A673 (cell line): ENCODE measurements at regions not wholly inside any gene's neighbourhood (a gene's known extent, or its start where the extent isn't known, plus 50 kb on each side); places are given as distances from the start of the nearest gene placed in this dataset.

Source experiments
- EZH2 ChIP-seq: fragments of 200-600 bp; sonication (generic); IDR thresholded peaks from 2 replicates; pipeline ENCODE4 v1.6.1; 2017; ENCODE audit warnings: borderline replicate concordance, low read depth, mild to moderate bottlenecking, mixed read lengths, antibody characterized with exemption, low read length; ENCODE audit not compliant: poor library complexity, severe bottlenecking
- TF ChIP-seq, protein P1 (sequence below): fragments of 300-800, 200-600 bp; sonication (generic); conservative IDR thresholded peaks from 2 replicates; pipeline ENCODE4 v1.5.1; 2017; ENCODE audit warnings: low read depth, mild to moderate bottlenecking, antibody characterized with exemption, low read length, moderate library complexity, mixed read lengths

DNA sequence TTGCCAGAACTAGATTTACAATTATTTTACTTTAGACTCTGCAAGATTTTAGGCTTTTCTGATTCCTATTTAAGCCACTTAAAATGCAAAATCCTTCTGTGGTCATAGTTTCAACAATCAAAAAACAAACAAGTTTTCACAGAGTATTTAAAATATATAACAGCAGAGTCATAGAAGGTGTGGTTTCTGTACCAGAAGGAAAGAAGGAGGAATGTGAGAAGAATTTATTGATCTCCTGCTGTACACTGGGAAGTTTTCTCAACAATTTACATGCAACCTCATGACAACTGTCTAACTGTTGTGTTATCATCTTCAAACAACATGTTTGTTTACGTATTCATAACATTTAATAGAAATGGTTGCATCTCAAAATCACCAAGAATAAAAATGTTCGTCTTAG, 102.3 kb upstream of the CEP126 start:
- TF ChIP-seq, protein P1, sequence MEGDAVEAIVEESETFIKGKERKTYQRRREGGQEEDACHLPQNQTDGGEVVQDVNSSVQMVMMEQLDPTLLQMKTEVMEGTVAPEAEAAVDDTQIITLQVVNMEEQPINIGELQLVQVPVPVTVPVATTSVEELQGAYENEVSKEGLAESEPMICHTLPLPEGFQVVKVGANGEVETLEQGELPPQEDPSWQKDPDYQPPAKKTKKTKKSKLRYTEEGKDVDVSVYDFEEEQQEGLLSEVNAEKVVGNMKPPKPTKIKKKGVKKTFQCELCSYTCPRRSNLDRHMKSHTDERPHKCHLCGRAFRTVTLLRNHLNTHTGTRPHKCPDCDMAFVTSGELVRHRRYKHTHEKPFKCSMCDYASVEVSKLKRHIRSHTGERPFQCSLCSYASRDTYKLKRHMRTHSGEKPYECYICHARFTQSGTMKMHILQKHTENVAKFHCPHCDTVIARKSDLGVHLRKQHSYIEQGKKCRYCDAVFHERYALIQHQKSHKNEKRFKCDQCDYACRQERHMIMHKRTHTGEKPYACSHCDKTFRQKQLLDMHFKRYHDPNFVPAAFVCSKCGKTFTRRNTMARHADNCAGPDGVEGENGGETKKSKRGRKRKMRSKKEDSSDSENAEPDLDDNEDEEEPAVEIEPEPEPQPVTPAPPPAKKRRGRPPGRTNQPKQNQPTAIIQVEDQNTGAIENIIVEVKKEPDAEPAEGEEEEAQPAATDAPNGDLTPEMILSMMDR = no peak
- no peak for TF ChIP-seq EZH2
